AG10803 (cell line): ENCODE measurements at regions not wholly inside any gene's neighbourhood (a gene's known extent, or its start where the extent isn't known, plus 50 kb on each side); places are given as distances from the start of the nearest gene placed in this dataset.

Experiments
- DNase-seq: peaks from one replicate; pipeline ENCODE4 v3.0.0; 2010; ENCODE audit warnings: low read depth
- H3K4me3 ChIP-seq: 2 replicates; pipeline ENCODE4 v1.5.1; 2011; ENCODE audit warnings: mild to moderate bottlenecking, low read length, control low read depth
- CTCF ChIP-seq: conservative IDR thresholded peaks from 2 replicates; pipeline ENCODE4 v1.5.1; 2011; ENCODE audit warnings: mild to moderate bottlenecking, low read length, control low read depth, inconsistent platforms

- TF ChIP-seq CTCF: no peak
- peak; percentile 42 for DNase-seq
- no peak overlapping the region for H3K4me3 ChIP-seq
These were observed 261.0 kb downstream of the STK31 start for GRCh38 chr7:23971031-23971430.

GRCh38 chr7:23972057-23972456 is 262.0 kb downstream of the STK31 start:
- no peak for DNase-seq
- H3K4me3 ChIP-seq: no peak overlapping the region
- no peak for TF ChIP-seq CTCF

GRCh38 chr7:23973264-23973663 is 263.2 kb downstream of the STK31 start:
- no peak for TF ChIP-seq CTCF

GRCh38 chr7:23980081-23980480 is 270.1 kb downstream of the STK31 start:
- H3K4me3 ChIP-seq: no peak overlapping the region
- TF ChIP-seq CTCF: no peak
- DNase-seq: no peak

More at GRCh38 chr7:23973264-23973663, 263.2 kb downstream of the STK31 start:
- no peak overlapping the region for H3K4me3 ChIP-seq
- DNase-seq: no peak

GRCh38 chr7:23981314-23981713 is 271.3 kb downstream of the STK31 start:
- H3K4me3 ChIP-seq: no peak overlapping the region
- TF ChIP-seq CTCF: no peak
- no peak for DNase-seq

GRCh38 chr7:23981758-23982157 is 271.7 kb downstream of the STK31 start:
- no peak for DNase-seq
- no peak for TF ChIP-seq CTCF

GRCh38 chr7:24005517-24005916 is 278.5 kb upstream of the NPY start:
- DNase-seq: no peak
- no peak for TF ChIP-seq CTCF
- H3K4me3 ChIP-seq: no peak overlapping the region

More at GRCh38 chr7:23981758-23982157, 271.7 kb downstream of the STK31 start:
- no peak overlapping the region for H3K4me3 ChIP-seq
